ACHN (cell line): ENCODE measurements at regions not wholly inside any gene's neighbourhood (a gene's known extent, or its start where the extent isn't known, plus 50 kb on each side); places are given as distances from the start of the nearest gene placed in this dataset.
"Not testable (repeated sequence)": the region's sequence is repeated elsewhere in the genome, so short reads cannot be mapped to it uniquely, and the experiment has no call there.

Source experiments
- DNase-seq: peaks from one replicate; pipeline ENCODE4 v3.0.0-alpha.2; 2015
- in situ Hi-C: cut with HindIII; loops from 2 replicates; pipeline ENCODE4 v1.10.0; 2017; ENCODE audit warnings: low sequenced_read_pairs, low pct_ligation_motif_present, low pct_unique_long_range_greater_than_20kb

DNA sequence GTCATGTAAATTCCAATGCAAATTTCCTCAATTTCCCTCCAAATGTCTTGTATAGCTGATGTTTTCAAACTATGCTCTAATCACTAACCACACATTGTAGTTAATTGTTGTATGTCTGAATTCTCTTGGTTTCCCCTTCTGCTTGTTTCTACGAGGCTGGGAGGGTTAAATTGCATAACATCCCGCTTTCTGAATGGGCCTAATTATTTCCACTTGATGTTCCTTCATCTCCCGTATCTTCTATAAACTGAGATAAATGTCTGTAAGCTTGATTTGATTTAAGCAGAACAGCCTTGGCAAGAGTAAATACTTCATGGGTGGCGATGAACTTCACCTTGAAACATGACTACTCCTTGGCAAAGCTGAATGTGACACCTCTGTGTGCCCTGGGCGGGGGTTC, 72.2 kb downstream of the SERINC2 start:
- in situ Hi-C loops: no loop called here
- no peak for DNase-seq

DNA sequence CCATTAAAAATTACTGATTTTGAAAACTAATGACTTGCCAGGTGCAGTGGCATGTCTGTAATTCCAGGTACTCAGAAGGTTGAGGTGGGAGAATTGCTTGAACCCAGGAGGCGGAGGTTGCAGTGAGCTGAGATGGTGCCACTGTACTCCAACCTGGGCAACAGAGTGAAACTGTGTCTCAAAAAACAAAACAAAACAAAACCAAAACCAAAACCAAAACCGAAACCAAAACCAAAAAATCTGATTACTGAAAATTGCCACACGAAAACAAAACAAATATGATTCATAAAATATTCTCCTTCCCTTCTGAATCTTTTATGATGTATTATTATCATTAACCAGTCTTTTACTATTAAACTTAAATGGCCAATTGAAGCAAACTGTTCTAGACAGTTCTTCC, 74.1 kb downstream of the SERINC2 start:
- in situ Hi-C loops: no loop called here
- no peak for DNase-seq

DNA sequence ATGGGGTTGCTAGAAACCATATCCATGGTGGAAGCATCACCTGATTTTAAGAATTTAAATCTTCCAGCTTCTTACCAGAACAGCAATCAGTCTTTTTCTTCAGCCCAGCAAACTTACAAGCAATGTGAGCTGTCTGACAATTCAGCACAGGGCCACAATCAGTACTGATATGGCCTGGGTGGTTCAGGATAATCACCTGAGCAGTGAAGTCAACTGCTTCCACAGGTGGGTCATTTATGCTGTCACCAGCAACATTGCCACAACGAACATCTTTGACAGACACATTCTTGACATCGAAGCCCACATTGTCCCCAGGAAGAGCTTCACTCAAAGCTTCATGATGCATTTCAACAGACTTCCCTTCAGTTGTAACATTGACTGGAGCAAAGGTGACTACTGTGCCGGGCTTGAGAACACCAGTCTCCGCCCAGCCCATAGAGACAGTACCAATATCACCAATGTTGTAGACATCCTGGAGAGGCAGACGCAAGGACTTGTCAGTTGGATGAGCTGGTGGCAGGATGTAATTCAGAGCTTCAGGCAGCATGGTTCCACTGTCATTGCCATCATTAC, 74.8 kb downstream of the SERINC2 start:
- no peak for DNase-seq
- in situ Hi-C loops: no loop called here

DNA sequence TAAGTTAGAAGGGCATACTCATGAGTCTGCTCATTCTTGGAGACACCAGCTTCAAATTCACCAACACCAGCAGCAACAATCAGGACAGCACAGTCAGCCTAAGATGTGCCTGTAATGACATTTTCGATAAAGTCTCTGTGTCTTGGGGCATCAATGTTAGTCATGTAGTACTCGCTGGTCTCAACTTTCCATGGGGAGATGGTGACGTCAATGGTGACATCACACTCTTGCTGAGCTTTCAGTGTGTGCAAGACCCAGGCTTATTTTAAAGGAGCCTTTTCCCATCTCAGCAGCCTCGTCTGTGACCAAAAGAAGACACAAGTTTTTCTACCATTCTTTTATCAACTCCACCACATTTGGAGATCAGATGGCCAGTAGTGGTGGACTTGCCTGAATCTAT, 75.5 kb downstream of the SERINC2 start:
- in situ Hi-C loops: no loop called here
- no peak for DNase-seq

DNA sequence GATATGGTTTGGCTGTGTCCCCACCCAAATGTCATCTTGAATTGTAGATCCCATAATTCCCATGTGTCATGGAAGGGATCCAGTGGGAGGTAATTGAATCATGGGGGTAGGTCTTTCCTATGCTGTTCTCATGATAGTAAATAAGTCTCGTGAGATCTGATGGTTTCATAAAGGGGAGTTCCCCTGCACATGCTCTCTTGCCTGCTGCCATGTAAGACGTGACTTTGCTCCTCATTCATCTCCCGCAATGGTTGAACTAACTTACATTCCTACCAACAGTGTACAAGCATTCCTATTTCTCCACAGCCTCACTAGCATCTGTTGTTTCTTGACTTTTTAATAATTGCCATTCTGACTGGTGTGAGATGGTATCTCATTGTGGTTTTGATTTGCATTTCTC, 76.6 kb downstream of the SERINC2 start:
- in situ Hi-C loops: not testable (repeated sequence)

DNA sequence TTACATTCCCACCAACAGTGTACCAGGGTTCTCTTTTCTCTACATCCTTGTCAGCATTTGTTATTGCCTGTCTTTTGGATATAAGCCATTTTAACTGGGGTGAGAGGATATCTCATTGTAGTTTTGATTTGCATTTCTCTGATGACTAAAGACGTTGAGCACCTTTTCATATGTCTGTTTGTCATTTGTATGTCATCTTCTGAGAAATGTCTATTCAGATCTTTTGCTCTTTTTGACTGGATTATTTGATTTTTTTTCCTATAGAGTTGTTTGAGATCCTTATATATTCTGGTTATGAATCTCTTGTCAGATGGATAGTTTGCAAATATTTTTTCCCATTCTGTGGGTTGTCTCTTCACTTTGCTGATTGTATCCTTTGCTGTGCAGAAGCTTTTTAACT, 77.6 kb downstream of the SERINC2 start:
- DNase-seq, in situ Hi-C loops: not testable (repeated sequence)

More for the DNA sequence above, 76.6 kb downstream of the SERINC2 start:
- not testable (repeated sequence) for DNase-seq

DNA sequence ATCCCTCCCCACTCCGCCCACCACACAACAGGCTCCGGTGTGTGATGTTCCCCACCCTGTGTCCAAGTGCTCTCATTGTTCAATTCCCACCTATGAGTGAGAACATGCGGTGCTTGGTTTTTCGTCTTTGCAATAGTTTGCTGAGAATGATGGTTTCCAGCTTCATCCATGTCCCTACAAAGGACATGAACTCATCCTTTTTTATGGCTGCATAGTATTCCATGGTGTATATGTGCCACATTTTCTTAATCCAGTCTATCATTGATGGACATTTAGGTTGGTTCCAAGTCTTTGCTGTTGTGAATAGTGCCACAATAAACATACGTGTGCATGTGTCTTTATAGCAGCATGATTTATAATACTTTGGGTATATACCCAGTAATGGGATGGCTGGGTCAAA, 81.0 kb upstream of the TINAGL1 start:
- DNase-seq, in situ Hi-C loops: not testable (repeated sequence)

DNA sequence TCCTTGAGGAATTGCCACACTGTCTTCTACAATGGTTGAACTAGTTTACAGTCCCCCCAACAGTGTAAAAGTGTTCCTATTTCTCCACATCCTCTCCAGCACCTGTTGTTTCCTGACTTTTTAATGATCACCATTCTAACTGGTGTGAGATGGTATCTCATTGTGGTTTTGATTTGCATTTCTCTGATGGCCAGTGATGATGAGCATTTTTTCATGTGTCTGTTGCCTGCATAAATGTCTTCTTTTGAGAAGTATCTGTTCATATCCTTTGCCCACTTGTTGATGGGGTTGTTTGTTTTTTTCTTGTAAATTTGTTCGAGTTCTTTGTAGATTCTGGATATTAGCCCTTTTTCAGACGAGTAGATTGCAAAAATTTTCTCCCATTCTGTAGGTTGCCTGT, 80.5 kb upstream of the TINAGL1 start:
- DNase-seq, in situ Hi-C loops: not testable (repeated sequence)

DNA sequence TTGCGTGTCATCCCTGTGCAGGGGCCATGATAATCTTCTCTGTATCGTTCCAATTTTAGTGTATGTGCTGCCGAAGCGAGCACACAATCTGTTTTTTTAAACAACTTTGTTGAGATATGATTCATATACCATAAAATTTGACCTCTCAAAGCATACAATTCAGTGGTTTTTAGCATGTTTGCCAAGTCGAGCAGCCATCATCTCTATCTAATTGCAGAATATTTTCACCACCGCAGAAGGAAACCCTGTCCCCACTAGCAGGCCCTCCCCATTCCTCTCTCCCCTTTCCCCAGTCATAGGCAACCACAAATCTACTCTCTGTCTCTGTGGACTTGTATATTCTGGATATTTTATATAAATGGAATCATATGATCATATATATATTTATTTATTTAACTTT, 78.7 kb upstream of the TINAGL1 start:
- no peak for DNase-seq

DNA sequence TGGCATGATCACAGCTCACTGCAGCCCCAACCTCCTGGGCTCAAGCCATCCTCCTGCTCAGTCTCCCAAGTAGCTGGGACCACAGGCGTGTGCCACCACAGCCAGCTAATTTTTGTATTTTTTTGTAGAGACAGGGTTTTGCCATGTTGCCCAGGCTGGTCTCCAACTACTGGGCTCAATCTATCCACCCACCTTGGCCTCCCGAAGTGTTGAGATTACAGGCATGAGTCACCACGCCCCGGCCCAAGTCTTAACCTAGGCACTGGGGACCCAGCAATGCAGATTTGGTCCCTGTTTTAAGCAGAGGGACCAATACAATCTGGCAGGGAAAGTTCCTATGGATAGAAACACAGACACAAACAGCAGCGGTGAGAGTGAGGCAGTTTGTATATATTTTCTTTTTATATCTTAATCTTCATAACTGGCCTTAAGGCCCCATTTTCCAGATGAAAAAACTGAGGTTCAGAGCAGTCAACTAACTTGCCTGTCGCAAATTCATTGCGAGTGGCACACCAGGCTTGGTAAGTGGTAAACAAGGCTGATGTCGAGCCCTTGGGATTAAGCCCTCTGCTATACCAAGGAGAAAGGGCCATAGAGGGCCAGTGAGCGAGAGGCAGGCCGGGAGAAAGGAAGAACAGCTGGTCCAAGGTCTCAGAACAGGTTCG, 77.8 kb upstream of the TINAGL1 start:
- DNase-seq: no peak
- in situ Hi-C loops: no loop called here

More for the DNA sequence above, 78.7 kb upstream of the TINAGL1 start:
- in situ Hi-C loops: no loop called here

DNA sequence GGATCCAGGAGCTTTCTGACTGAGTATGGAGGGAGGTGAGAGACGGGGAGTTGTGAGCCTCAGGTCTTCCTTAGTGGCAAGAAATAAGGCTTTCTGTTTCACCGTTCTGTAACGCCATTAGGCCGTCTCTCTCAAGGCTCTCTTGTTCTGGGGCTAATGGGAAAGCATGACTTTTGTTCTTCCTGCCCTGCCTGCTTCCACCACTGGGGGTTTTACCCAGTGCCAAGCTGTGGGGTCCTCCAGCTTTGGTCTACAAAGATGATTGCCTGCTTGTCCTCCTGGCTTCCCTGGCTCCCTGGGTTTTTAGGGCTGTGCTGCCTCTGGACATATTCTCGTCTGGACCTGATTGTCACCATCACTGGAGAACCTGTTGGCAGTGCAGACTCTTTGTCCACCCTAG, 74.8 kb upstream of the TINAGL1 start:
- no peak for DNase-seq
- in situ Hi-C loops: no loop called here

DNA sequence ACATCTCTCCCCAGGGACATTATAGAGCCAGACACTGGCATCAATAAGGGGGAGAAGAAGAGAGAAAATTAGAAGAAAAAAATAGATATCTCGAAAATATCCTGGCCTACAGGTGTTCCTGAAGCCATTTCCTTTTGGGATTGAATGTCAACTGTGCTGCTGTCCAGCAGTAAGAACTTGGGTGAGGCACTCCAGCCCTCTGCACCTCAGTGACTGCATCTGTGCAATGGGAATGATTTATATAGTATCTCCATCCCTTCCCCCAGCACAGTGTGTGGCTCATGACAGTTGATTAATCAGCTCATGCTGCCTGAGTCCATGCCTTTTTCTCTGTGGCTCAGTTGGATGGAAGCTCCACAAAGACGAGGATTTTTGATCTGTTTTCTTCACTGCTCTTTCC, 74.1 kb upstream of the TINAGL1 start:
- in situ Hi-C loops: no loop called here
- no peak for DNase-seq

DNA sequence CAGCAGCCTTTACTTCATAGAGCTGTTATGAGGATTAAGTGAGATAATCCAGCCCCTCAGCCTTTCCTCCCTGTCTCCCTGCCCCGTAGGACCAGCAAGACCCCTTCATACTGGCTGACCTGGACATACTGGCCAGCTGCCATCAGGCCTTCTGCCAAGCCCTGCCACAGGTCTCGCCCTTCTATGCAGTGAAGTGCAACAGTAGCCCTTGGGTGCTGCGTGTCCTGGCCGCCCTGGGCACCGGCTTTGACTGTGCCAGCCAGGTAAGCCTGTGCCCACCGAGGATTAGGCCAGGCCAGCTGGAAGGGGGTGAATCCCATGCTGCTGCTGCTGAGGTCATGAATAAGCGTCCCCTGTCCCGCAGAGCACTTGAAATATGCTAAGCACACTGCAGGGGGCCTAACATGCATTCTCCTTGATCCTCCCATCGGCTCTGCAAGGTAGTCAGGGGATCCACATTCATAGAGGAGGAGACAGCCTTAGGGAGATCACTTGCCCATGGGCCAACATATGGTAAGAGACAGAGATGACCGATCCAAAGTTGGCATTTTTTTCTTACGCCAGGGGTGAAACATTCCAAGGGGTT, 73.3 kb upstream of the TINAGL1 start:
- in situ Hi-C loops: no loop called here
- no peak for DNase-seq

DNA sequence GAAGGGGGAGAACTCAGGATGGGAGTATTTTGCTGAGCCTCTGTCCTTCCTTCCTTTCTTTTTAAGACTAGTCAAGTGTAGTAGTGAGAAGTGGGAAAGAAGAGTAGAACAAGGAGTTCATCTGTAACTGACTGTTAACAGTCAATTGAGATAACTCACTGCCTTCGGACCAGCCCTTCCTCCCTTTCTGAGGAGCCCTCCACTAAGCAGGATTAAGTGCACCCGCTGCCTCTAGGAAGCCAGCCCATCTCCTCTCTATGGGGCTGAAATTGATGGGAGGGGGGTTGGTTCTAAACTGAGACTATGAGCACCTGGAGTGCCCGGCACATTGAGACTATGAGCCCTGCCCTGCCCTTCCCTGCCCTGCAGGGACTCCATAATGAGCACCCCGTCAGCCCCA, 72.7 kb upstream of the TINAGL1 start:
- DNase-seq: no peak
- in situ Hi-C loops: no loop called here

DNA sequence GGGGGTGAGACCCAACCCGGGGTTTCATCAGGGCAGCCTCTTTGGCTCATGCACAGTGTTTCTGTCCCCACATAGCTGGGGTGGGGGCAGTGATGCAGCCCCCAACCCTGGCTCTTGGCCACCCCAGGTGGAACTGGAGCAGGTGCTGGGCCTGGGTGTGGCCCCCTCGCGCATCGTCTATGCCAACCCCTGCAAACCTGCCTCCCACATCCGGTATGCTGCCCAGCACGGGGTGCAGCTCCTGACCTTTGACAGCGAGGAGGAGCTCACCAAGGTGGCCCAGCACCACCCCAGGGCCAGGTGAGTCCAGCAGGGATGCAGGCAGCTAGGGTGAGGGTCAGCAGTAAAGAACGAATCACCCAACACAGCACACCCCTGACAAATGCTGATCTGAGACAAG, 72.3 kb upstream of the TINAGL1 start:
- in situ Hi-C loops: no loop called here
- no peak for DNase-seq

DNA sequence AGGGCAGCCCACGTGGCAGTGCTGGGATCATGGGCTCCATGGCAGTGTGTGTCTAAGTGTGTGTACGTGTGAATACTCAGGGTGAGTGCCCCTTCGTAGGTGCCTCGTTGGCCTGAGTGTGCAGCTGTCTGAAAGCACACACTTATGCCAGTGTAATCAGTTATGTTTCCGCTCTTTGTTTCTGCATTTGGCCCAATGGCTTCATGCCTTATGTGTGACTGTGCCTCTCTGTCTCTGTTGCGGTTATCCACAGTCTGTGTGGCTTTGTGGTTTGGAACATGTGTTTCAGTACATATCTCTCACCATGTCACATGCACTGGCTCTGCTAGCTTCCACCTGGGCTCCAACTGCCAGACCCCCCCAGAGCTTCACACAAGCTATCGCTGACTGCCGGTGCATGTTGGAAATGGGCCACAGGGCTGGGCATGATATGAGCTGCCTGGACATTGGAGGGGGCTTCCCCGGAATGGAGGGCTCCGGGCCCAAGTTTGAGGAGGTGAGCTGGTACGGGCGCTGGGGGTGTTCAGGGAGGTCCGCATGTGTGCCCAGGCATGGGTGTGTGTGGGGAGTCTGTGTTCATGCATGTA, 70.3 kb upstream of the TINAGL1 start:
- in situ Hi-C loops: no loop called here
- no peak for DNase-seq

DNA sequence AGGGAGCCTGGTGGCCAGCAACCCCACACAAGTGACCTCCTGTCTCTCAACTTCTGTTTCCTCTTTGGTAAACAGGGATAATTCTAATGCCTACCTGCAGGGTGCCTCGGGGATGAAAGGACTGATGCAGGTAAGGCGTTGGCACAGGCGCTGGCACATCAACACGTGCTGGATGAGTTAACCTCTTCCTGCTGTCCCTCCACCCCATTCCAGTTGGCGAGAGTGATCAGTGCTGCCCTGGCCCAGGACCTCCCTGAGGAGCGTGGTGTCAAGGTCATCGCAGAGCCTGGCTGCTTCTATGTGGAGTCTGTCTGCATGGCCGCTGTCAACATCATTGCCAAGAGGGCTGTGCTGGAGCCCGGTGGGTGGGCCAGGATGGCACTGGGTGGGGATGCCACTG, 69.1 kb upstream of the TINAGL1 start:
- in situ Hi-C loops: no loop called here
- DNase-seq: no peak

DNA sequence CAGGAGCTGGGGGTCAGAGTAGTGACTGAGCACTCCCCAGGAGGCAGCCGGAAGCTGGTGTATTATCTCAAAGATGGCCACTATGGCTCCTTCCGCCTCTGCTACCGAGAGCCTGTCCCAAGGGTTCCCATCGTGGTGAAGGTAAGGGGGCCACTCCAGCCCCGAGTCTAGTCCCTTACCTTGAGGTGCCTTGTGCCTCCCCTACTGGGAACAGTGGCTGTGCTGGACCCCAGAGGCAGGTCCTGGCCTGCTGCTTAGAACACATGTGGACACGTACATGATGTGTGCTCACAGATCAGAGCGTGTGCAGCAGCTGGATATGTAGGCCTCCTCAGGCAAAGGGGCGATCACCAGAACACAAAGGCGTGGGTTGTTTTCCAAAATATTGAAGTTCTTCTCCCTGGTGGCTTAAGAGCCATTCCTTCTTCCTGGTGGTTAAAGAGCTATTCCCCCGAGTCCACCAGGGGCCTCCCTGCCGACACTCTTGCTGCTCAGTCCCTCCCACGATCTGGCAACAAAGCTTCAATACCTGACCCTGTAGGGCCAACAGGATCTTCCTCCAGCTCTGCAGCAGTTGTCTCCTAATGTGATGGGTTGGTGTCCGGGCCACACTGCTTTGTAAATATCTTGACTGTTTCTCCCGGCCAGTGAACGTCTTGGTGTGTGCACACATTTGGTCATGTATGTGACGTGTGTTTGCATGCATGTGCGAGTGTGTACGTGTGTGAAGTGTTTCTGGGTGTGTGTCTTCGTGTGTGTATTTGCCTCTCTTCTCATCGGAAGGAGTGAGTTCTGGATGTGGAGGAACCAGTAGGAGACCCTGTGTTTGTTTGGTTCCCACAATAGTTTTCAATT, 68.4 kb upstream of the TINAGL1 start:
- DNase-seq: no peak

More for the DNA sequence above, 68.4 kb upstream of the TINAGL1 start:
- in situ Hi-C loops: no loop called here
